Astrocyte (in vitro differentiated cells and primary cell): ENCODE measurements at regions not wholly inside any gene's neighbourhood (a gene's known extent, or its start where the extent isn't known, plus 50 kb on each side); places are given as distances from the start of the nearest gene placed in this dataset.

Experiments used
- DNase-seq: peaks from one replicate; pipeline ENCODE4 v3.0.0-alpha.2; 2010; ENCODE audit warnings: low read depth
- FAIRE-seq: peaks from 2 replicates; lab custom pipeline; 2011; peaks lifted over from hg19 to GRCh38; lab: Jason Lieb, UNC
- H2AFZ ChIP-seq: 2 replicates; pipeline ENCODE4 v1.6.0; 2012; ENCODE audit warnings: low read depth, low read length, inconsistent platforms
- H3K27ac ChIP-seq: 2 replicates; pipeline ENCODE4 v1.5.1; 2011; ENCODE audit warnings: low read depth, low read length, inconsistent platforms
- H3K27me3 ChIP-seq: 2 replicates; pipeline ENCODE4 v1.6.0; 2011; ENCODE audit warnings: low read length, inconsistent platforms; ENCODE audit not compliant: insufficient read depth
- H3K36me3 ChIP-seq: 2 replicates; pipeline ENCODE4 v1.5.1; 2011; ENCODE audit warnings: low read length, inconsistent platforms; ENCODE audit not compliant: insufficient read depth
- H3K4me1 ChIP-seq: 2 replicates; pipeline ENCODE4 v1.5.1; 2011; ENCODE audit warnings: low read length, inconsistent platforms; ENCODE audit not compliant: insufficient read depth
- H3K4me2 ChIP-seq: 2 replicates; pipeline ENCODE4 v1.6.0; 2012; ENCODE audit warnings: low read length, inconsistent platforms
- H3K4me3 ChIP-seq: 2 replicates; pipeline ENCODE4 v1.5.1; 2011; ENCODE audit warnings: low read depth, mild to moderate bottlenecking, low read length, inconsistent platforms; ENCODE audit not compliant: insufficient read depth
- H3K79me2 ChIP-seq: 2 replicates; pipeline ENCODE4 v1.6.0; 2012; ENCODE audit warnings: mild to moderate bottlenecking, low read length, inconsistent platforms; ENCODE audit not compliant: insufficient read depth
- H3K9ac ChIP-seq: 2 replicates; pipeline ENCODE4 v1.6.0; 2012; ENCODE audit warnings: mild to moderate bottlenecking, low read length, inconsistent platforms
- H3K9me3 ChIP-seq: 2 replicates; pipeline ENCODE4 v1.5.1; 2012; ENCODE audit warnings: low read depth, mild to moderate bottlenecking, low read length, inconsistent platforms; ENCODE audit not compliant: insufficient read depth
- H4K20me1 ChIP-seq: 2 replicates; pipeline ENCODE4 v1.6.0; 2012; ENCODE audit warnings: low read length, inconsistent platforms; ENCODE audit not compliant: insufficient read depth
- H3K27ac Mint-ChIP-seq: one replicate; pipeline ENCODE4 v1.8.0; 2021; ENCODE audit warnings: mild to moderate bottlenecking, mixed read lengths; ENCODE audit not compliant: unreplicated experiment
- H3K27me3 Mint-ChIP-seq: one replicate; pipeline ENCODE4 v1.8.0; 2021; ENCODE audit warnings: low read depth, mixed read lengths; ENCODE audit not compliant: unreplicated experiment
- H3K36me3 Mint-ChIP-seq: one replicate; pipeline ENCODE4 v1.8.0; 2021; ENCODE audit warnings: low read depth, mixed read lengths; ENCODE audit not compliant: unreplicated experiment
- H3K4me1 Mint-ChIP-seq: one replicate; pipeline ENCODE4 v1.8.0; 2021; ENCODE audit warnings: low read depth, mixed read lengths; ENCODE audit not compliant: unreplicated experiment
- H3K4me3 Mint-ChIP-seq: one replicate; pipeline ENCODE4 v1.8.0; 2021; ENCODE audit warnings: mild to moderate bottlenecking, moderate library complexity, mixed read lengths; ENCODE audit not compliant: unreplicated experiment
- H3K9me3 Mint-ChIP-seq: one replicate; pipeline ENCODE4 v1.8.0; 2021; ENCODE audit warnings: mild to moderate bottlenecking, mixed read lengths; ENCODE audit not compliant: unreplicated experiment
- EZH2 ChIP-seq: IDR thresholded peaks from 2 replicates; pipeline ENCODE4 v1.6.1; 2012; ENCODE audit warnings: mild to moderate bottlenecking, low read length, inconsistent platforms; ENCODE audit not compliant: insufficient read depth
- TF ChIP-seq, protein P1 (sequence below): IDR thresholded peaks from 2 replicates; pipeline ENCODE4 v1.5.1; 2011; ENCODE audit warnings: low read depth, mild to moderate bottlenecking, inconsistent platforms, low read length, moderate library complexity; ENCODE audit not compliant: insufficient read depth

DNA sequence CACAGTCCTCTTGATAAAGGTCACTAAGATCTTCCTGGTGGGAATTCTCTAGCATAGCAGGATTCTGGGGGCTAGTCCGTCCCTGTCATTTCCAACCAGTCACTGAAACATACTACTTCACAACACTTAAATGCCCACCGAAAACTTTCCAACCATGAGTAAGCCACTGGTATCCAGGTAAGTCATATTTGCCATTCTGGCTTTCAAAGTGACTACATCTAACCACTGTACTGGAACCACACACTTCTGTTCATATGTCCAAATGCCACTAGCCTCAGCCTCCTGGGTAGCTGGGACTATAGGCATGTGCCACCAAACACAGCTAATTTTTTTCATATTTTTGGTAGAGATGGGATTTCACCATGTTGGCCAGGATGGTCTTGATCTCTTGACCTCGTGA, 64.3 kb upstream of the VANGL1 start:
- FAIRE-seq: no peak

DNA sequence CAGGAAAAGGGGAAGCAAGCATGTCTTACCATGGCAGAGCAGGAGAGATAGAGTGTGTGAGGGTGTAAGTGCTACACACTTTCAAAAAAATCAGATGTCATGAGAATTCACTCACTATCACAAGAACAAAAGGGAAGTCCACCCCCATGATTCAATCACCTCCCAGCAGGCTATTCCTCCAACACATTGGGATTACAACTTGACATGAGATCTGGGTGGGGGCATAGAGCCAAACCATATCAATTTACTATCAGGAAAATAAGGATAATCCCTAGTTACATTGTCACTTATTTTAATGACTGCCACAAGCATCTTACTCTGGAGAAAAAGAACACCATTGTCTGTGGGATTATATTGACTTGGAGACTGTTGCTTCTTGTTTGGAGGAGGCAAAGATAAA, 66.1 kb upstream of the VANGL1 start:
- Histone ChIP-seq H3K36me3 (no peaks in the 10 kb centered on the region), H3K4me3 (no peak overlapping the region), H2AFZ (no peak overlapping the region), H3K79me2 (no peaks in the 10 kb centered on the region), H3K27ac (no peak overlapping the region), H3K4me1 (no peaks in the 10 kb centered on the region), H3K27me3 (no peaks in the 10 kb centered on the region), H4K20me1 (no peaks in the 10 kb centered on the region), H3K9ac (no peak overlapping the region), H3K9me3 (peaks cover 4% of the 10 kb centered on the region), H3K4me2 (no peak overlapping the region)
- Mint-ChIP-seq H3K9me3 (peaks cover 30% of the 10 kb centered on the region), H3K27ac (no peak overlapping the region), H3K27me3 (no peaks in the 10 kb centered on the region), H3K4me3 (no peak overlapping the region), H3K36me3 (peaks cover 4% of the 10 kb centered on the region), H3K4me1 (no peaks in the 10 kb centered on the region)
- no peak for DNase-seq
- no peak for FAIRE-seq
- TF ChIP-seq EZH2: no peak
- TF ChIP-seq, protein P1, sequence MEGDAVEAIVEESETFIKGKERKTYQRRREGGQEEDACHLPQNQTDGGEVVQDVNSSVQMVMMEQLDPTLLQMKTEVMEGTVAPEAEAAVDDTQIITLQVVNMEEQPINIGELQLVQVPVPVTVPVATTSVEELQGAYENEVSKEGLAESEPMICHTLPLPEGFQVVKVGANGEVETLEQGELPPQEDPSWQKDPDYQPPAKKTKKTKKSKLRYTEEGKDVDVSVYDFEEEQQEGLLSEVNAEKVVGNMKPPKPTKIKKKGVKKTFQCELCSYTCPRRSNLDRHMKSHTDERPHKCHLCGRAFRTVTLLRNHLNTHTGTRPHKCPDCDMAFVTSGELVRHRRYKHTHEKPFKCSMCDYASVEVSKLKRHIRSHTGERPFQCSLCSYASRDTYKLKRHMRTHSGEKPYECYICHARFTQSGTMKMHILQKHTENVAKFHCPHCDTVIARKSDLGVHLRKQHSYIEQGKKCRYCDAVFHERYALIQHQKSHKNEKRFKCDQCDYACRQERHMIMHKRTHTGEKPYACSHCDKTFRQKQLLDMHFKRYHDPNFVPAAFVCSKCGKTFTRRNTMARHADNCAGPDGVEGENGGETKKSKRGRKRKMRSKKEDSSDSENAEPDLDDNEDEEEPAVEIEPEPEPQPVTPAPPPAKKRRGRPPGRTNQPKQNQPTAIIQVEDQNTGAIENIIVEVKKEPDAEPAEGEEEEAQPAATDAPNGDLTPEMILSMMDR: no peak

More for the DNA sequence above, 64.3 kb upstream of the VANGL1 start:
- Histone ChIP-seq H3K27me3 (no peaks in the 10 kb centered on the region), H3K9me3 (peaks cover 4% of the 10 kb centered on the region), H3K36me3 (no peaks in the 10 kb centered on the region), H3K4me2 (no peak overlapping the region), H3K27ac (no peak overlapping the region), H4K20me1 (no peaks in the 10 kb centered on the region), H3K4me1 (no peaks in the 10 kb centered on the region), H3K9ac (no peak overlapping the region), H2AFZ (no peak overlapping the region), H3K79me2 (no peaks in the 10 kb centered on the region), H3K4me3 (no peak overlapping the region)
- Mint-ChIP-seq H3K27me3 (no peaks in the 10 kb centered on the region), H3K4me1 (no peaks in the 10 kb centered on the region), H3K9me3 (peaks cover 29% of the 10 kb centered on the region), H3K36me3 (peaks cover 4% of the 10 kb centered on the region), H3K4me3 (no peak overlapping the region), H3K27ac (no peak overlapping the region)
- TF ChIP-seq, protein P1: no peak
- no peak for TF ChIP-seq EZH2
- no peak for DNase-seq

DNA sequence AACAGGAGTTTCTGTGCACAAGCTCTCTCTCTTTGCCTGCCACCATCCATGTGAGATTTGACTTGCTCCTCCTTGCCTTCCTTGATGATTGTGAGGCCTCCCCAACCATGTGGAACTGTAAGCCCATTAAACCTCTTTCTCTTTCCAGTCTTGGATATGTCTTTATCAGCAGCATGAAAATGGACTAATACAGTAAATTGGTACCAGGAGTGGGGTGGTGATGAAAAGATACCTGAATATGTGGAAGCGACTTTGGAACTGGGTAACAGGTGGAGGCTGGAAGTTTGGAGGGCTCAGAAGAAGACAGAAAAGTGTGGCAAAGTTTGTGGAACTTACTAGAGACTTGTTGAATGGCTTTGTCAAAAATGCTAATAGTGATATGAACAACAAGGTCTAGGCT, 69.1 kb upstream of the VANGL1 start:
- H3K9ac ChIP-seq: no peak overlapping the region
- no peaks in the 10 kb centered on the region for H3K27me3 Mint-ChIP-seq
- no peaks in the 10 kb centered on the region for H3K4me1 Mint-ChIP-seq
- no peak overlapping the region for H3K27ac Mint-ChIP-seq
- TF ChIP-seq, protein P1: no peak
- no peak for TF ChIP-seq EZH2
- no peak overlapping the region for H3K27ac ChIP-seq
- H3K4me3 Mint-ChIP-seq: no peak overlapping the region
- no peaks in the 10 kb centered on the region for H4K20me1 ChIP-seq
- no peaks in the 10 kb centered on the region for H3K36me3 ChIP-seq
- FAIRE-seq: no peak
- H3K9me3 ChIP-seq: peaks cover 4% of the 10 kb centered on the region
- H3K27me3 ChIP-seq: no peaks in the 10 kb centered on the region
- no peaks in the 10 kb centered on the region for H3K4me1 ChIP-seq
- no peak overlapping the region for H3K4me3 ChIP-seq
- no peak overlapping the region for H2AFZ ChIP-seq
- H3K79me2 ChIP-seq: no peaks in the 10 kb centered on the region
- peaks cover 4% of the 10 kb centered on the region for H3K36me3 Mint-ChIP-seq
- no peak overlapping the region for H3K4me2 ChIP-seq
- peaks cover 23% of the 10 kb centered on the region for H3K9me3 Mint-ChIP-seq
- DNase-seq: no peak
